HEK293 (cell line): ENCODE measurements at regions not wholly inside any gene's neighbourhood (a gene's known extent, or its start where the extent isn't known, plus 50 kb on each side); places are given as distances from the start of the nearest gene placed in this dataset.

Experiments
- CTCF ChIA-PET: fragments of 350-600 bp; formaldehyde crosslinking; extraction: SDS; loops from one replicate; lab custom pipeline; 2021; ENCODE audit warnings: antibody characterized with exemption; lab: Yijun Ruan, JAX
- POLR2A ChIA-PET: fragments of 300-600 bp; formaldehyde crosslinking; extraction: SDS; loops from one replicate; lab custom pipeline; 2020; ENCODE audit warnings: antibody characterized with exemption, inconsistent platforms; lab: Yijun Ruan, JAX
- H3K27ac ChIP-seq: fragments of 200-500 bp; sonication (Bioruptor generic); 2 replicates; pipeline ENCODE4 v1.5.1; 2014; ENCODE audit warnings: low read depth, low read length, control low read depth, inconsistent platforms; ENCODE audit errors: extremely low read depth
- H3K36me3 ChIP-seq, 2 experiments: fragments of 200-500 bp in 1 of 2; sonication (Bioruptor generic) in 1 of 2; 1 replicate in 1 of 2; 2 replicates in 1 of 2; pipeline ENCODE4 v1.5.1; 2014 to 2017; ENCODE audit warnings: inconsistent platforms in 2 of 2, low read length in 2 of 2; ENCODE audit not compliant: control insufficient read depth in 2 of 2, insufficient read depth in 1 of 2
- H3K4me1 ChIP-seq: fragments of 200-500 bp; sonication (Bioruptor generic); 2 replicates; pipeline ENCODE4 v1.5.1; 2014; ENCODE audit warnings: mild to moderate bottlenecking, low read length, inconsistent platforms; ENCODE audit not compliant: control insufficient read depth, insufficient read depth
- H3K4me3 ChIP-seq: 2 replicates; pipeline ENCODE4 v1.5.1; 2011; ENCODE audit warnings: low read depth, mild to moderate bottlenecking, control low read depth, low read length, moderate library complexity
- H3K9me3 ChIP-seq: fragments of 200-500 bp; sonication (Bioruptor generic); 2 replicates; pipeline ENCODE4 v1.5.1; 2014; ENCODE audit warnings: low read depth, low read length, inconsistent platforms; ENCODE audit not compliant: control insufficient read depth, insufficient read depth
- PRDM2 ChIP-seq: fragments of 450-650 bp; formaldehyde crosslinking; IDR thresholded peaks from 2 replicates; pipeline ENCODE4 v1.5.1; 2016; ENCODE audit warnings: missing biosample characterization, missing genetic modification characterization, borderline replicate concordance
- PRDM4 ChIP-seq: fragments of 450-650 bp; formaldehyde crosslinking; IDR thresholded peaks from 2 replicates; pipeline ENCODE4 v1.5.1; 2017; ENCODE audit warnings: missing biosample characterization, missing genetic modification characterization
- TCF7L2 ChIP-seq: IDR thresholded peaks from 2 replicates; pipeline ENCODE4 v1.6.1; 2011; ENCODE audit warnings: low read depth, mild to moderate bottlenecking, inconsistent platforms, low read length, moderate library complexity, borderline replicate concordance
- ZBTB8A ChIP-seq: fragments of 450-650 bp; formaldehyde crosslinking; IDR thresholded peaks from 2 replicates; pipeline ENCODE4 v1.5.1; 2016; ENCODE audit warnings: missing biosample characterization, missing genetic modification characterization
- ZNF133 ChIP-seq: fragments of 450-650 bp; formaldehyde crosslinking; IDR thresholded peaks from 2 replicates; pipeline ENCODE4 v1.5.1; 2016; ENCODE audit warnings: missing biosample characterization, missing genetic modification characterization
- ZNF138 ChIP-seq: fragments of 450-650 bp; formaldehyde crosslinking; IDR thresholded peaks from 2 replicates; pipeline ENCODE4 v1.5.1; 2016; ENCODE audit warnings: missing biosample characterization, missing genetic modification characterization, borderline replicate concordance
- ZNF221 ChIP-seq: fragments of 450-650 bp; formaldehyde crosslinking; IDR thresholded peaks from 2 replicates; pipeline ENCODE4 v1.5.1; 2017; ENCODE audit warnings: missing biosample characterization, missing genetic modification characterization, borderline replicate concordance
- ZNF391 ChIP-seq: fragments of 450-650 bp; formaldehyde crosslinking; IDR thresholded peaks from 2 replicates; pipeline ENCODE4 v1.5.1; 2016; ENCODE audit warnings: low read depth, missing biosample characterization, missing genetic modification characterization, borderline replicate concordance
- ZNF426 ChIP-seq: fragments of 450-650 bp; formaldehyde crosslinking; IDR thresholded peaks from 2 replicates; pipeline ENCODE4 v1.5.1; 2017; ENCODE audit warnings: missing biosample characterization, missing genetic modification characterization, mild to moderate bottlenecking, inconsistent platforms, moderate library complexity
- ZNF521 ChIP-seq: fragments of 450-650 bp; formaldehyde crosslinking; IDR thresholded peaks from 2 replicates; pipeline ENCODE4 v1.5.1; 2017; ENCODE audit warnings: missing biosample characterization, mild to moderate bottlenecking, missing genetic modification characterization
- ZNF544 ChIP-seq: fragments of 450-650 bp; formaldehyde crosslinking; IDR thresholded peaks from 2 replicates; pipeline ENCODE4 v1.5.0; 2017; ENCODE audit warnings: missing biosample characterization, missing genetic modification characterization
- ZNF580 ChIP-seq: fragments of 450-650 bp; formaldehyde crosslinking; IDR thresholded peaks from 2 replicates; pipeline ENCODE4 v1.5.1; 2016; ENCODE audit warnings: missing biosample characterization, missing genetic modification characterization
- ZNF629 ChIP-seq: fragments of 450-650 bp; formaldehyde crosslinking; IDR thresholded peaks from 2 replicates; pipeline ENCODE4 v1.5.1; 2017; ENCODE audit warnings: missing biosample characterization, missing genetic modification characterization
- ZNF664 ChIP-seq: fragments of 450-650 bp; formaldehyde crosslinking; IDR thresholded peaks from 2 replicates; pipeline ENCODE4 v1.5.1; 2016; ENCODE audit warnings: missing biosample characterization, missing genetic modification characterization
- ZNF785 ChIP-seq: fragments of 450-650 bp; formaldehyde crosslinking; IDR thresholded peaks from 2 replicates; pipeline ENCODE4 v1.5.1; 2016; ENCODE audit warnings: missing biosample characterization, missing genetic modification characterization
- ZNF843 ChIP-seq: fragments of 450-650 bp; formaldehyde crosslinking; IDR thresholded peaks from 2 replicates; pipeline ENCODE4 v1.5.1; 2016; ENCODE audit warnings: missing biosample characterization, missing genetic modification characterization

GRCh38 chr10:128422999-128423398 lies 296.8 kb upstream of the MKI67 start (continued):
- no peak for TF ChIP-seq ZNF221

- no peaks in the 10 kb centered on the region for H3K4me1 ChIP-seq
- CTCF ChIA-PET = interaction anchor here (0.6 kb wide), 1 partner anchor 13 kb away, joined by 3 read pairs; no protein-coding TSS in a partner anchor
- H3K36me3 ChIP-seq = no peaks in the 10 kb centered on the region
- no peak for TF ChIP-seq ZNF544 (tag by site-specific recombination)
- POLR2A ChIA-PET = interaction anchor here (0.6 kb wide), 1 partner anchor 13 kb away, joined by 4 read pairs; no protein-coding TSS in a partner anchor
- no peaks in the 10 kb centered on the region for H3K9me3 ChIP-seq
- no peak overlapping the region for H3K4me3 ChIP-seq
- H3K27ac ChIP-seq = no peak overlapping the region
Observed at GRCh38 chr10:128429321-128429720, 303.1 kb upstream of the MKI67 start.

GRCh38 chr10:128429835-128430513 lies 303.8 kb upstream of the MKI67 start:
- Histone ChIP-seq H3K4me3 (no peak overlapping the region), H3K36me3 (no peaks in the 10 kb centered on the region), H3K27ac (no peak overlapping the region), H3K4me1 (no peaks in the 10 kb centered on the region), H3K9me3 (no peaks in the 10 kb centered on the region)
- POLR2A ChIA-PET = interaction anchor here (0.6 kb wide), 1 partner anchor 13 kb away, joined by 4 read pairs; no protein-coding TSS in a partner anchor
- CTCF ChIA-PET = no interaction called here
- TF ChIP-seq ZNF426 (tag by site-specific recombination) (no peak), ZNF664 (tag by site-specific recombination) (no peak), ZNF521 (tag by site-specific recombination) (no peak), ZNF785 (tag by site-specific recombination) (no peak), PRDM4 (no peak), ZNF580 (tag by site-specific recombination) (no peak), ZNF629 (no peak), ZBTB8A (tag by site-specific recombination) (no peak), TCF7L2 (no peak), ZNF391 (no peak), ZNF843 (tag by site-specific recombination) (no peak), ZNF138 (tag by site-specific recombination) (no peak), ZNF133 (tag by site-specific recombination) (no peak), PRDM2 (tag by site-specific recombination) (no peak)
